Karpas-422 (cell line): ENCODE measurements at regions not wholly inside any gene's neighbourhood (a gene's known extent, or its start where the extent isn't known, plus 50 kb on each side); places are given as distances from the start of the nearest gene placed in this dataset.
"Not testable (repeated sequence)": the region's sequence is repeated elsewhere in the genome, so short reads cannot be mapped to it uniquely, and the experiment has no call there.

ENCODE experiments used
- DNase-seq: peaks from one replicate; pipeline ENCODE4 v3.0.0-alpha.2; 2015
- H2AFZ ChIP-seq: fragments of 200-600 bp; sonication (generic); 2 replicates; pipeline ENCODE4 v1.6.1; 2014; ENCODE audit warnings: antibody characterized with exemption, low read length, mixed read lengths
- H3K27ac ChIP-seq: fragments of 200-600 bp; sonication (generic); 2 replicates; pipeline ENCODE4 v1.5.1; 2014; ENCODE audit warnings: mild to moderate bottlenecking, low read length, moderate library complexity
- H3K27me3 ChIP-seq: fragments of 200-600 bp; sonication (generic); 2 replicates; pipeline ENCODE4 v1.6.1; 2014; ENCODE audit warnings: low read length, mixed read lengths
- H3K36me3 ChIP-seq: fragments of 200-600 bp; sonication (generic); 2 replicates; pipeline ENCODE4 v1.6.1; 2014; ENCODE audit warnings: low read length, mixed read lengths; ENCODE audit not compliant: insufficient read depth
- H3K4me1 ChIP-seq: fragments of 200-600 bp; sonication (generic); 2 replicates; pipeline ENCODE4 v1.6.1; 2014; ENCODE audit warnings: mild to moderate bottlenecking, low read length, mixed read lengths
- H3K4me2 ChIP-seq: fragments of 200-600 bp; sonication (generic); 2 replicates; pipeline ENCODE4 v1.6.1; 2014; ENCODE audit warnings: low read length, low read depth, mild to moderate bottlenecking; ENCODE audit not compliant: poor library complexity, severe bottlenecking
- H3K4me3 ChIP-seq: fragments of 200-600 bp; sonication (generic); 2 replicates; pipeline ENCODE4 v1.5.1; 2014; ENCODE audit warnings: mild to moderate bottlenecking, antibody characterized with exemption, low read length, mixed read lengths
- H3K79me2 ChIP-seq: fragments of 200-600 bp; sonication (generic); 2 replicates; pipeline ENCODE4 v1.6.1; 2014; ENCODE audit warnings: mild to moderate bottlenecking, low read length, mixed read lengths
- H3K9ac ChIP-seq: fragments of 200-600 bp; sonication (generic); 2 replicates; pipeline ENCODE4 v1.6.0; 2014; ENCODE audit warnings: low read length
- H3K9me2 ChIP-seq: fragments of 200-600 bp; sonication (generic), shearing (Covaris generic); replicated peaks from 2 replicates; pipeline ENCODE4 v1.6.0; 2014; ENCODE audit warnings: mild to moderate bottlenecking, low read length, moderate library complexity; ENCODE audit not compliant: insufficient read depth
- H3K9me3 ChIP-seq: fragments of 300-700, 200-600 bp; sonication (generic); 2 replicates; pipeline ENCODE4 v1.6.1; 2014; ENCODE audit warnings: low read length, mixed read lengths
- H4K20me1 ChIP-seq: fragments of 200-600 bp; sonication (generic); 2 replicates; pipeline ENCODE4 v1.6.1; 2014; ENCODE audit warnings: mild to moderate bottlenecking, antibody characterized with exemption, low read length, low read depth; ENCODE audit not compliant: insufficient read depth

GRCh38 chr9:92208693-92209524 is 84.6 kb downstream of the IARS1 start:
- Histone ChIP-seq H3K4me2 (no peak overlapping the region), H3K4me1 (no peaks in the 10 kb centered on the region), H3K9ac (no peak overlapping the region), H3K9me3 (no peaks in the 10 kb centered on the region), H3K27ac (no peak overlapping the region), H3K4me3 (no peak overlapping the region), H3K9me2 (no peaks in the 10 kb centered on the region), H3K27me3 (no peaks in the 10 kb centered on the region), H3K36me3 (peaks cover 49% of the 10 kb centered on the region), H3K79me2 (no peaks in the 10 kb centered on the region), H2AFZ (no peak overlapping the region), H4K20me1 (0 out of 2 replicates have a peak, but pooled peaks cover 3% of the 10 kb centered on the region)
- no peak for DNase-seq

DNA sequence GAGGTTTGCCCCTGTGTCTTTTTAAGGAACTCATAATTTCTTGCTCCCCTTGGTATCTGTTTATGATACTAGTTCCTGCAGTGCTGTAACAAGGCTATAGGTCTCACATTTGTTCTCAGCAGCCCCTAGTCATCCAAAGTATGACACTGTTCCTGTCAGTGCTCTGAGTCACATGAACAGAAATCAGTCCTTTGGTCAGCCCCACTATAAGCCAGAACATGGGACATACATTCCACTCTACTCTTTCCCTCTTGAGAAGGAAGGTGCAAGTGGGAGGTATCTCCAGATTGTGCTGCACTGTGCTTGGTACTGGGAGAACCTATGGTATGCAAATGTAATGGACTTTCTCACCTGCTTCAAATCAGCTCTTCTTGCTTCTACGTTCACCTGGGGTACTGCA is 87.0 kb downstream of the IARS1 start:
- no peak overlapping the region for H3K27ac ChIP-seq
- no peaks in the 10 kb centered on the region for H3K4me1 ChIP-seq
- DNase-seq = peak; percentile 45
- no peaks in the 10 kb centered on the region for H4K20me1 ChIP-seq
- no peaks in the 10 kb centered on the region for H3K9me2 ChIP-seq
- H3K4me3 ChIP-seq = no peak overlapping the region
- no peaks in the 10 kb centered on the region for H3K27me3 ChIP-seq
- no peak overlapping the region for H3K9ac ChIP-seq
- no peak overlapping the region for H2AFZ ChIP-seq
- H3K4me2 ChIP-seq = no peak overlapping the region
- H3K36me3 ChIP-seq = peaks cover 29% of the 10 kb centered on the region
- H3K9me3 ChIP-seq = no peaks in the 10 kb centered on the region
- H3K79me2 ChIP-seq = no peaks in the 10 kb centered on the region

- H3K9ac ChIP-seq, H3K4me3 ChIP-seq, DNase-seq, H3K4me2 ChIP-seq, H3K36me3 ChIP-seq, H3K9me3 ChIP-seq, H4K20me1 ChIP-seq, H2AFZ ChIP-seq, H3K27me3 ChIP-seq, H3K9me2 ChIP-seq, H3K27ac ChIP-seq, H3K4me1 ChIP-seq, H3K79me2 ChIP-seq: not testable (repeated sequence)
These were observed 88.7 kb upstream of the SPTLC1 start for GRCh38 chr9:92203887-92204286.

DNA sequence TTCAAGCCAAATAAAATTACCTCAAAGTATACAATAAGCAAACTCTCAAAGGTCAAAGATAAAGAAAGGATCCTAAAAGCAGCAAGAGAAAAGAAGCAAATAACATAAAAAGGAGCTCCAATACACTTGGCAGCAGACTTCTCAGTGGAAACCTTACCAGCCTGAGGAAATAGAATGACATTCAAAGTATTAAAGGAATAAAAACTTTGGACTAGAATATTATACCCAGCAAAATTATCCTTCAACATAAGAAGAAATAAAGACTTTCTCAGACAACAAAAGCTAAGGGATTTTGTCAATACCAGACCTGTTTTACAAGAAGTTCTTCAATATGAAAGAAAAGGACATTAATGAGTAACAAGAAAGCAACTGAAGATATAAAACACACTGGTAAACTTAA is 83.0 kb upstream of the SPTLC1 start:
- H2AFZ ChIP-seq, DNase-seq, H3K79me2 ChIP-seq, H3K9ac ChIP-seq, H3K27ac ChIP-seq, H3K4me2 ChIP-seq, H4K20me1 ChIP-seq, H3K9me3 ChIP-seq, H3K27me3 ChIP-seq, H3K36me3 ChIP-seq, H3K9me2 ChIP-seq, H3K4me3 ChIP-seq, H3K4me1 ChIP-seq: not testable (repeated sequence)

DNA sequence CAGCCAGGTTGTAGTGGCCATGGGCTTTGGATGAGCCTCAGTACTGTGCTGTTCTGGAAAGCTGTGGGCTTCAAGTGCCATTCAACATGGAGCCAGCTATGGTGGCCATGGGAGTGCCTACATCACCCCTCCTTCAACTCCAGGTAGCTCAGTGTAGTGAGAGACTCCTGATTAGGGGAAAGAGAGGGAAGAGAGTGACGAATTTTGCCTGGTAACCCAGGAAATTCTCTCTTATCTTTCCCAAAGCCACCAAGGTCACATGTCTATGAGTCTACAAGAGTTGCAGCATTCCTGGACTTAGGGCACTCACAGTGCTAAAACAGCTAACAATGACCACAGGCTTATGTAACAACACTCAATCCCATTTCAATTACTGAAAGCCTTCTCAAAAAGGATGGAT is 81.7 kb upstream of the SPTLC1 start:
- Histone ChIP-seq H3K36me3 (no peaks in the 10 kb centered on the region), H3K79me2 (no peaks in the 10 kb centered on the region), H3K4me2 (no peak overlapping the region), H3K27me3 (no peaks in the 10 kb centered on the region), H3K9me2 (no peaks in the 10 kb centered on the region), H3K4me1 (peaks cover 7% of the 10 kb centered on the region), H4K20me1 (no peaks in the 10 kb centered on the region), H3K9me3 (no peaks in the 10 kb centered on the region), H2AFZ (no peak overlapping the region), H3K9ac (no peak overlapping the region), H3K27ac (no peak overlapping the region), H3K4me3 (no peak overlapping the region)
- DNase-seq = no peak

DNA sequence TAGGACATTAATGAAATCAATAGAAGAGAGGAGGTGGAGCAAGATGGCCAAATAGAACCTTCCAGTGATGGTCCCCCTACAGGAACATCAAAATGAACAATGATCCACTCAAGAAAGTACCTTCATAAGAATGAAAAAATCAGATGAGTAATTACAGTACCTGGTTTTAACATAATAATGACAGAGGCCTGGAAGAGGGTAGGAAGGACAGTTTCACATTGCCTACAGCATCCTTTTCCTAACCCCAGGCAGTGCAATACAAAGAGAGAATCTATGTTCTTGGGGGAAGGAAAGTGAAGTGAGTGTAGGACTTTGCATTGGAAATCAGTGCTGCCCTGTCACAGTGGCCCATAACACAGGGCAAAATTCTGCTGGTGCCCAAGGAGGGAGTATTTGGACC is 81.2 kb upstream of the SPTLC1 start:
- Histone ChIP-seq H3K4me2 (no peak overlapping the region), H3K4me1 (peaks cover 7% of the 10 kb centered on the region), H3K27me3 (no peaks in the 10 kb centered on the region), H3K36me3 (no peaks in the 10 kb centered on the region), H2AFZ (no peak overlapping the region), H4K20me1 (no peaks in the 10 kb centered on the region), H3K9me3 (no peaks in the 10 kb centered on the region), H3K9me2 (no peaks in the 10 kb centered on the region), H3K79me2 (no peaks in the 10 kb centered on the region), H3K4me3 (no peak overlapping the region), H3K9ac (no peak overlapping the region), H3K27ac (no peak overlapping the region)
- no peak for DNase-seq

DNA sequence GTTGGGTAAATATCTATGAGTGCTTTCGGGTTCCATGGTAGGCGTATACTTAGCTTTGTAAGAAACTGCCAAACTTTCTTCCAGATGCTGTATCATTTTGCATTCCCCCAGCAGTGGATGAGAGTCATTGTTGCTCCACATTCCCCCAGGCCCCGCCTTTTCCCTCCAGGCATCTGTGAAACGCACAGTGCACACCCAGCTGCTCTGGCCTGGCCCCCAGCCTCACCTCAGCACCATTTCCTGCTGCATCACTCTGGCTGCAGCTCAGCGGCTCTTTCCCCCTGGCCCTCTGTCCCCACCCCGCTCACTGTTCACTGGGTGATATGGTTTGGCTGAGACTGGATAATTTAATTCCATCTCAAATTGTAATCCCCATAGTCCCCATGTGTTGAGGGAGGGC is 76.6 kb upstream of the SPTLC1 start:
- no peaks in the 10 kb centered on the region for H3K27me3 ChIP-seq
- peaks cover 7% of the 10 kb centered on the region for H3K4me1 ChIP-seq
- no peak for DNase-seq
- no peak overlapping the region for H3K9ac ChIP-seq
- no peak overlapping the region for H3K4me3 ChIP-seq
- H3K36me3 ChIP-seq = no peaks in the 10 kb centered on the region
- no peak overlapping the region for H3K27ac ChIP-seq
- H3K79me2 ChIP-seq = no peaks in the 10 kb centered on the region
- H3K9me2 ChIP-seq = no peaks in the 10 kb centered on the region
- H3K9me3 ChIP-seq = no peaks in the 10 kb centered on the region
- no peaks in the 10 kb centered on the region for H4K20me1 ChIP-seq
- no peak overlapping the region for H3K4me2 ChIP-seq
- H2AFZ ChIP-seq = no peak overlapping the region

- no peak overlapping the region for H3K9ac ChIP-seq
- H4K20me1 ChIP-seq = no peaks in the 10 kb centered on the region
- H3K27me3 ChIP-seq = no peaks in the 10 kb centered on the region
- H3K79me2 ChIP-seq = no peaks in the 10 kb centered on the region
- H3K9me3 ChIP-seq = no peaks in the 10 kb centered on the region
- H2AFZ ChIP-seq = no peak overlapping the region
- no peak overlapping the region for H3K27ac ChIP-seq
- no peak overlapping the region for H3K4me2 ChIP-seq
- H3K4me1 ChIP-seq = peaks cover 7% of the 10 kb centered on the region
- no peaks in the 10 kb centered on the region for H3K36me3 ChIP-seq
- H3K9me2 ChIP-seq = no peaks in the 10 kb centered on the region
- no peak overlapping the region for H3K4me3 ChIP-seq
- no peak for DNase-seq
These were observed 75.2 kb upstream of the SPTLC1 start for GRCh38 chr9:92190536-92190790.
